ENCODE measurements at regions not wholly inside any gene's neighbourhood (a gene's known extent, or its start where the extent isn't known, plus 50 kb on each side); places are given as distances from the start of the nearest gene placed in this dataset.

DNA sequence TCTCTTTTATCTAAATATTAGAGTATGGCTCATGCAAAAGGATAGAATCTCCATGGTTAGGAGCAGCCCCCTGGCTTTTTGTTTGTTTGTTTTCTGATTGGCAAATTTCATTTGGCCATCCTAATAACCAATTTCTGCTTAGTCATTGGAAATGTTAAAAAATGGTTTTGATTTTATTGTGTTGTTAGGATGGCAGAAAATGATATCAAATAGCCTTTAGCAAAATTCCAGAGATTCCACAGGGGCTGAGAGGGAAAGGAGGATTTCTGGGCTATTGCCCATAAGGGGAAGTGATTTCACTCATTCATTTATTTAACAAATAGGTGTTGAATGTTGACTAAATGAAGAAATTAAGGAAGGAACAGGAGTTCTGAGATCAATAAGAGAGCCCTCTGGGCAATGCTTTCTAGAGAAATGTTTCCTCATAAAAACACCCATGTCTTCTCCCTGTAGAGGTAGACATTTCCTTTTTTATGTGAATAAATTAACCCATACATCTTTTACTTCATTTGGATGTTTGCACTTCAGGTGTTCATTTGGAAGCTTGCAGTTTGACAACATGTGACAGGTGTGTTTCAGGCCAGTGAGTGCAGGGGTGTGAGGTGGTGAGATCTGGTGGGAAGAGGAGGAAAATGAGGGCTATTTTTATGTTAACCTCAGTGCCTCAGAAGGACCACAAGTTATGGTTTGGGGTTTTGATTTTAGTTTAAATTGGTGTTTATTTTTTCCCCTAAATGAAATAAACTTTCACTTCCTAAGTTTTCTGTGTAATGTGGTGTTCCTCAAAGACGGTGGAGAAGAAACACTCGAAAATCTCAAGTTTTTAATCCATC is 61.7 kb upstream of the EPC2 start:
- TF ChIP-seq, protein P1, sequence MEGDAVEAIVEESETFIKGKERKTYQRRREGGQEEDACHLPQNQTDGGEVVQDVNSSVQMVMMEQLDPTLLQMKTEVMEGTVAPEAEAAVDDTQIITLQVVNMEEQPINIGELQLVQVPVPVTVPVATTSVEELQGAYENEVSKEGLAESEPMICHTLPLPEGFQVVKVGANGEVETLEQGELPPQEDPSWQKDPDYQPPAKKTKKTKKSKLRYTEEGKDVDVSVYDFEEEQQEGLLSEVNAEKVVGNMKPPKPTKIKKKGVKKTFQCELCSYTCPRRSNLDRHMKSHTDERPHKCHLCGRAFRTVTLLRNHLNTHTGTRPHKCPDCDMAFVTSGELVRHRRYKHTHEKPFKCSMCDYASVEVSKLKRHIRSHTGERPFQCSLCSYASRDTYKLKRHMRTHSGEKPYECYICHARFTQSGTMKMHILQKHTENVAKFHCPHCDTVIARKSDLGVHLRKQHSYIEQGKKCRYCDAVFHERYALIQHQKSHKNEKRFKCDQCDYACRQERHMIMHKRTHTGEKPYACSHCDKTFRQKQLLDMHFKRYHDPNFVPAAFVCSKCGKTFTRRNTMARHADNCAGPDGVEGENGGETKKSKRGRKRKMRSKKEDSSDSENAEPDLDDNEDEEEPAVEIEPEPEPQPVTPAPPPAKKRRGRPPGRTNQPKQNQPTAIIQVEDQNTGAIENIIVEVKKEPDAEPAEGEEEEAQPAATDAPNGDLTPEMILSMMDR (IDR thresholded peaks at IDR 0.05) = no peak
- intact Hi-C loops (cut with DNase I, micrococcal nuclease) = no loop called here
- no peak for ATAC-seq

DNA sequence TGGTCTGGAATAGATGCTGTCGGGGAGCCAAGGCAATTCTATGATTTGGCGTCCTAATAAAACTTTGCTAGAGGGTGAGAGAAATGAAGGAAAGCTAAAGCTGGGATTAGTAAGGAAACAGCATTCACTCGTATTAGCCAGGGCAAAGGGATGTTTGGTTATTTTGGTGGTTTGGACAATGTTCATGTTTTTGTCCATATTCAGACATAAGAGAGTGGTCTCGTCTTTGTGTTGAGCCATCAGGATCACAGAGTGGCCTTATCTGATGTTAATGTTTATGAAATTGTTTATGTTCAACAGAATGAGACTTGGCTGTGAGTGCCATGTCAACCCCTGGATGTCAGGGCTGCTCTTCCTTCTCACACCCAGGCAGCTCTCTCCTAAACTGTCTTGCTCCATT is 58.9 kb upstream of the EPC2 start:
- H3K9me3 ChIP-seq = no peaks in the 10 kb centered on the region
- no peaks in the 10 kb centered on the region for H3K4me1 ChIP-seq (ENCODE audit: low read depth)
- ATAC-seq (no peak), DNase-seq (no peak)
- TF ChIP-seq, protein P1 (IDR thresholded peaks at IDR 0.05) = no peak
- H3K4me3 ChIP-seq = no peak overlapping the region
- H3K36me3 ChIP-seq (ENCODE audit: low read depth) = no peaks in the 10 kb centered on the region
- intact Hi-C loops (cut with DNase I, micrococcal nuclease) = no loop called here

More for the DNA sequence above, 61.7 kb upstream of the EPC2 start:
- Histone ChIP-seq H3K9me3 (no peaks in the 10 kb centered on the region), H3K36me3 (ENCODE audit: low read depth) (no peaks in the 10 kb centered on the region), H3K4me3 (no peak overlapping the region), H3K4me1 (ENCODE audit: low read depth) (no peaks in the 10 kb centered on the region)
- no peak for DNase-seq

DNA sequence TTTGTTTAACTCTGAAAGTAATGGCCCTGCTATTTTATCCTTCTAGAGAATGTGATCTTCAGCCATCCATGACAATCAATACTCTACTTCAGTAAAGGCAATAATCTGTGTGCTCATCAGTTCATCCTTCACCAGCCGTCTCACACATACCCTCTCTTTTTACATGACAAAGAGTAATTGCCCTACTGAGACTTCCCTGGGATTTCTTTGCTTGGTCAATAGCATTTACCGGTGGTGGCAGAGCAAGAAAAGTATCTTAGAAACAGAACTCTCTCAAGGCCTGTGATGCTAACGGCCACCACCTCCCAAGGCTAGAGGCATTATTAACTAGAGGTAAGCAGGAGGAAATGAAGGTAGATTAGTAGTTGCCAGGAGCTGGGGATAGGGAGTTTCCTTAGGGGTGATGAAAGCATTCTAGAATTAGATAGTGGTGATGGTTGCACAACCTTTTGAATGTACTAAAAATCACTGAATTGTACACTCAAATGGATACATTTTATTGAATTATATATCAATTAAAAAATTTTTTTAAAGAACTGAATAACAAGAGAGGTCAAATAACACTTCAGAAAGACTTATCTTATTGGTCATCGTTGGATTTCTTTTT is 57.9 kb upstream of the EPC2 start:
- H3K4me3 ChIP-seq = no peak overlapping the region
- ATAC-seq (no peak), DNase-seq (no peak)
- TF ChIP-seq, protein P1 (IDR thresholded peaks at IDR 0.05) = no peak
- intact Hi-C loops (cut with DNase I, micrococcal nuclease) = no loop called here
- no peaks in the 10 kb centered on the region for H3K9me3 ChIP-seq
- no peaks in the 10 kb centered on the region for H3K4me1 ChIP-seq (ENCODE audit: low read depth)
- no peaks in the 10 kb centered on the region for H3K36me3 ChIP-seq (ENCODE audit: low read depth)

DNA sequence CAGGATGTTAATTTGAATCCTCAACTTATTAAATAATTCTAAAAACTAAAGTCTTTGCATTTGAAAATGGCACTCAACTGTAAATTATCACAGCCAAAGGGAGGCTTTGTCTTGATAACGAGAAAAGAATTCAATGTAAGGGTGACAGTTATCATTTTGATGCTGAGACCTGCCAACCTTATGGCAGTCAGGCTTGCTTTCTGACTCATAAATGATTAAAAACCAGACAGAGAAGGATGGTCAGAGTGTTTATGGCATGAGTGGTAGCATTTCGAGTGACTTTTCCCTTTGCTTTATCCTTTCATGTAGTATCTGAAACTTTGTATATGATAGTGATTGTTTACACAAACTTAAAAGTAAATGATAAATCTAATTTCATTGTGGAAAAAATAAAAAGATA is 53.9 kb upstream of the EPC2 start:
- intact Hi-C loops (cut with DNase I, micrococcal nuclease) = no loop called here
- no peak overlapping the region for H3K4me3 ChIP-seq
- no peaks in the 10 kb centered on the region for H3K9me3 ChIP-seq
- no peaks in the 10 kb centered on the region for H3K36me3 ChIP-seq (ENCODE audit: low read depth)
- DNase-seq (no peak), ATAC-seq (no peak)
- TF ChIP-seq, protein P1 (IDR thresholded peaks at IDR 0.05) = no peak
- peaks cover 3% of the 10 kb centered on the region for H3K4me1 ChIP-seq (ENCODE audit: low read depth)

DNA sequence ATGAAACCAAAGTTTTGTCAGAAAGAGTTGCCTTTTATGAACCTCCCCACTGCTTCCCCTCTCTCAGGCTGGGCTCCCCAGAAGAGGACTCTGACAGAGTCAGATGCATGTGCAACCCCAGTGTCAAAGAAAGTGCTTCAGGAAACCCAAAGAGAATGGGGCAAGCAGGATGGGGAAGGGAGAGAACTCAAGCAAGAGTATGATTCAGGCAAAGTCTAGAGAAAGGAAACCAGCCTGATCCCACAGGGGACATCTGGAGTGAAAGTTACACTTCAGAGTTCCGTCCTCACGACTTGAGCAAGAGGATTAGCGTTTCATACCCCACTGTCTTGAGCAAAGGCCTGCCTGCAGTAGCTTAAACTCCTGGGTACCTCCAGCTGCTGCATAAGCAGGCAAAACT is 51.8 kb upstream of the EPC2 start:
- TF ChIP-seq, protein P1 (IDR thresholded peaks at IDR 0.05) = no peak
- Histone ChIP-seq H3K36me3 (ENCODE audit: low read depth) (no peaks in the 10 kb centered on the region), H3K4me1 (ENCODE audit: low read depth) (peaks cover 3% of the 10 kb centered on the region), H3K4me3 (no peak overlapping the region), H3K9me3 (no peaks in the 10 kb centered on the region)
- intact Hi-C loops (cut with DNase I, micrococcal nuclease) = no loop called here
- no peak for DNase-seq
- ATAC-seq = no peak
